Inflammatory macrophage (primary cell): ENCODE measurements at regions not wholly inside any gene's neighbourhood (a gene's known extent, or its start where the extent isn't known, plus 50 kb on each side); places are given as distances from the start of the nearest gene placed in this dataset.
"Not testable (repeated sequence)": the region's sequence is repeated elsewhere in the genome, so short reads cannot be mapped to it uniquely, and the experiment has no call there.

Source experiments
- DNase-seq, 2 donors: peaks; one replicate each; pipeline ENCODE4 v3.0.0-alpha.2; 2020 to 2022

GRCh38 chr6:169378620-169379381 lies 125.2 kb upstream of the THBS2 start:
- no peak for DNase-seq

DNA sequence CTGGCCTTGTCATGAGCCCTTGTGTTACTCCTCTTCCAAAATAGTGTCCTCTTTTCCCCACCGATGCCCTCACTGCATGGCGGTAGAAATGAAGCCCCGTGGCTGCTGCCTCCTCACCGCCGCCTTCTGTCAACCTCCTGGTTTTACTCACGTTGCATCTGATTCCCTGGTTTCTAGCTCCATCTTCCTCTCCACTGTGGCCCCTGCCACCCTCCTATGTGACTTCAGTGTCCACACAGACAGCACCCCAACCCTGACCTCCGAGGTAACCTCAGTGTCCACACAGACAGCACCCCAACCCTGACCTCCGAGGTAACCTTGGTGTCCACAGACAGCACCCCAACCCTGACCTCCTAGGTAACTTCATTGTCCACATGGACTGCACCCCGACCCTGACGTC lies 122.8 kb upstream of the THBS2 start:
- DNase-seq, result no peak

DNA sequence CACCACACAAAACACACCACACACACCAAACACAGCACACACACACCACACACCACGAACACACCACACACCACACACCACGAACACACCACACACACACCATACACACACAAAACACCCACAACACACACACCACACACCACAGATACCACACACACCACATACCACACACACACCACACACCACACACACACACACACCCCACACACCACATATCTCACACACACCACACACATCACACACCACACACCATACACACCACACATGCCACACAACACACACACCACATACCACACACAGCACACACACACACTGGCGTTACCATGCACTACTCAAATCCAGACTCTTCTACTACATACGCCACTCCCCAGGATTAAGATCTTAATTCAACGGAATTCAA lies 118.9 kb upstream of the THBS2 start:
- DNase-seq, result no peak

GRCh38 chr6:169371344-169372127 lies 117.9 kb upstream of the THBS2 start:
- DNase-seq, result no peak

DNA sequence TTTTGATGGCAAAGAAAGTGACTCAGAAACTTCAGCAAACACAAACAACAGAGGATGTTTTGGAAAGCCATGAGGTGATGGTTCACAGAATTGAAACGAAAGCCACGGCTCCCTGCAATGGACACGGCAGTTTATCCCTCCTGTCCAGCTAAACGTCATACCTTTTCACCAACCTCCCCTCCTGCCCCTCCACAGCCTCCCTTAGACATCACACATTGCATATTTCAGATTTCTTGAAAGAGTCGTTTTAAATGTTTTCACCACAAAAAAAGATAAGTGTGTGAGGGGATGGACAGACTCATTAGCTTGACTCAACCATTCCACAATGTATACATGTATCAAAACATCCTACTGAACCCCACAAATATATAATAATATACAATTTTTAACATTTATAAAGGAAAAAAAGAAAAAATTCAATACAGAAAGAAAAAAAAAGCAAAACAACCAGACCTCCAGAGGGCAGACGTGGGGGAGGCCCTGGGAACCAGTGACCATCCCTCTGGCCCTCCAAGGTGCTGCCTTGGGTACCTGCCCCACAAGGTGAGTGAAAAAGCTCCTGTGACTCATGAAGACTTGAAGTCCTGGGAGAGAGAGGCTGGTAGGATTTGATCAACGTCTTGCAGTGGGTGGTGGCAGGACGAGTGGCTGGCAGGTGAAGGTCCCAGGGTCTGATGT lies 117.2 kb upstream of the THBS2 start:
- no peak for DNase-seq

GRCh38 chr6:169370054-169370453 lies 116.4 kb upstream of the THBS2 start:
- DNase-seq, result no peak

DNA sequence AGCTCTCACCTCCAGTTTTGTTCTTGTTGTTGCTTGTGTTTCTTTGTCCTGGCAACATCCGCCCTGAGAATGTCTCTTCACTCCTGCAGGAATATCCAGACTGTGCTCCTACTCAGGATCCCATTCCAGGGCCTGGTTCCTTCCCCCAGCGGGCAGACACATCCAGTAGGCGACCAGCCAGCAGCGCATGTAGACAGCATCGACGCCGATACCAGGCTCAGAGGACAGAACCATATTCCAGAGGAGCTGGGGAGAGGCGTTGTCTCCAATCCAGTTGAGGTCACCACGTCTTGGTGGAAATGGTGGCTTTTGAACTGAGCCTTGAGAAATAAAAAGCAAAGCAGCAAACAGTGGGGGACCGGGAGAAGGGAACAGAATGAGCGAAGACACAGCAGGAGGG lies 114.6 kb upstream of the THBS2 start:
- DNase-seq, result no peak

GRCh38 chr6:169367507-169367906 lies 113.9 kb upstream of the THBS2 start:
- no peak for DNase-seq

GRCh38 chr6:169366258-169366901 lies 112.7 kb upstream of the THBS2 start:
- DNase-seq, result no peak

- DNase-seq, result no peak
Observed at GRCh38 chr6:169365567-169366257, 112.1 kb upstream of the THBS2 start.

DNA sequence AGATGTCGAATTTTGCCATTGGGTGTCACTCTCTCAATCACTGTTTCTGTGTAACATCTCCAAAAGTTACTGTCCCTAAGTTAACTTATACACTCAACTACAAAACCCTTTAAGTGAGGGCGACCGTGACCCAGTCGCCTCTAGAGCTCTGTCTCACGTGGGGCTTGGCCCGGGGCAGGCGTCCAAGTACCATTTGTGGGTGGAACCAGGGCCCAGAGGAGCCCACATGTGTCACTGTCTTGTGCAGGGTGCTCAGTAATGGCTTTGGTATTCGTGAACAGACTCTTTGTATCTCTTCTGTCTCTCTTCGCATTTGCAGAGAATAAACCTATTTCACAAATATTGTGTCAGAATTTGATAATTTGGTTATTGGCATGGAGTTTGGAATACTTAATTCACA lies 109.9 kb upstream of the THBS2 start:
- no peak for DNase-seq

- no peak for DNase-seq
Observed at GRCh38 chr6:169362501-169363121, 109.0 kb upstream of the THBS2 start.

DNA sequence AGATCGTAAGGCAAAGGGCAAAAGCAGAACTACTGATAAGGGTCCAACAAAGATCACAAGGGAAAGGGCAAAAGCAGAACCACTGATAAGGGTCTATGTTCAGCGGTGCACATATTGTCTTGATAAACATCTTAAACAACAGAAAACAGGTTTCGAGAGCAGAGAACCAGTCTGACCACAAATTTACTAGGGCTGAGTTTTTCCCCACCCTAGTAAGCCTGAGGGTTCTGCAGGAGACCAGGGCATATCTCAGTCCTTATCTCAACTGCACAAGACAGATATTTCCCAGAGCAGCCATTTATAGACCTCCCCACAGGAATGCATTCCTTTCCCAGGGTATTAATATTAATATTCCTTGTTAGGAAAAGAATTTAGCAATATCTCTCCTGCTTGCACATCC lies 101.4 kb upstream of the THBS2 start:
- not testable (repeated sequence) for DNase-seq

- DNase-seq, result peak in 1 of 2 donors; percentile 22
Observed at GRCh38 chr6:169345146-169345545, 91.5 kb upstream of the THBS2 start.

GRCh38 chr6:169344750-169345065 lies 91.1 kb upstream of the THBS2 start:
- DNase-seq, result no peak

DNA sequence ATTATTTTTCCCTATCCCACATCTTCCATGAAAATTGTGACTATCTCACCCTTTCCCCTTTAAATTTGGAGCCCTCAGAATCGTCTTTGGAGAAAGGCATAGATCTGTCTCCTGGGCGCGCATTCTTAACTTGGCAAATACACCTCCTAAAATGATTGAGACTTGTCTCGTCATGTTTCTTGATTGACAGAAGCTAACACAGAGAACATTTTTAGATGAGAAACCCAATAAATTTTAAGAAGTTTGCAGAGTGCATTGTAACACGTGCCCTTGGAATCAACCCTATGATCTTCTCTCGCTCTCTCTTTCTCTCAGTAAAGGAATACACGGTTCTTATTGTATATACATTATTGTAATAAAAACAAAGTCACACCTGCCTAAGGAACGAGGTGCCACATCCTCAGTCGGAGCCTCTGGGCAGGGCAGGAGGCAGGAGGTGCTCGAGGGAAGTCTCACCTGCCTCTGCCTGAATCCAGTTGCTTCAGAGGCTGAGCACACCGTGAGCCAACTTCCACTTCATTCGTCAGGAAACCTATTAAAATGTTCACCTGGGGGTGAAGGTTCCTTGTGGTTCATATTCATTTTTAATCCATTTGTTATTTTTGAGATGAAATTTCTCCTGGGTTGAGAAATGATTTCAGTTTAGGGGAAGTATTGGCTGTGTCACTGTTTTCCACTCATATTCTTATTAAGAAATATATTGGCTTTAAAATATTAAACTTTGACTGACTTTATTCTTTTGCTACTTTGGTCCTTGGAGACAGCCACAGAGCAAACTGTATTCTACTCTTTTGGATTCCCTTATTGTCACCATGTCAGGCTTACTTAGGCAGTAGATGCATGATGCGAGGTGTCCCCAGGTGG lies 90.5 kb upstream of the THBS2 start:
- DNase-seq, result no peak

DNA sequence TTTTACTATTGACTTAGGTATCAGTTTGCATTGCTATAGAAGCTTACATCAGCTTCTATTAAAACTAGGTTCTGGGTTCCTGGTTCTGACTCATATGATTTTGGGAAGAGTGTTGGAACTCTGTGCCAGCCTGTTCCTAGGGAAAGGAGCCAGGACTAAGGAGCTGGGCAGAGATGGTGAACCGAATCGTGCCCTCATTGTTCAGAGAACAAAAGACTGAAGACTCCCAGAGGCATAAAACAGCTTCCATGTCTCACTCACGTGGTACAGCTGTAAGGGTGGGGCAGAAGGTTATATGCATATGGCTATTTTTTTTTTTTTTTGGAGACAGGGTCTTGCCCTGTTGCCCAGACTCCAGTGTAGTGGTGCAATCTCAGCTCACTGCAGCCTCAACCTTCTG lies 89.1 kb upstream of the THBS2 start:
- no peak for DNase-seq

GRCh38 chr6:169341706-169342105 lies 88.1 kb upstream of the THBS2 start:
- no peak for DNase-seq

GRCh38 chr6:169341065-169341464 lies 87.4 kb upstream of the THBS2 start:
- no peak for DNase-seq

DNA sequence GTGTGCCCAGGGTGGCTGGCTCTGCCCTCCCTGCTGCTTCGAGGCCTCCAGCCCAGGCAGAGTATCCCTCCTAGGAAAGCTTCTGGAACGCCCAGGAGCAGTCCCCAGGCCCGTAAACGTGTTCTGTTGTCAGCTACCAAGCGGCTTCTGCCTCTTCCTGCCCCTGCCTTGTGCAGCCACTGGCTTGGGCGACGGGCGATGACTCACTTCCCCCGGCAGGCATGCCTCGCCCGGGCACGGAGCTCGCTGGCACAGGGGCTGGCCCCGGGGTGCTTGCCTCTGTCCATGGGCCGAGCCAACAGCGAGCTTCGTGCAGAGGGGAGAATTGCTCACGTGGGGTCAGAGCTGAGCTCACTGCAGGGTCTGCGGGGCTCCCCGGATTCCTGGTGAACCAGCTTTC lies 86.7 kb upstream of the THBS2 start:
- no peak for DNase-seq

DNA sequence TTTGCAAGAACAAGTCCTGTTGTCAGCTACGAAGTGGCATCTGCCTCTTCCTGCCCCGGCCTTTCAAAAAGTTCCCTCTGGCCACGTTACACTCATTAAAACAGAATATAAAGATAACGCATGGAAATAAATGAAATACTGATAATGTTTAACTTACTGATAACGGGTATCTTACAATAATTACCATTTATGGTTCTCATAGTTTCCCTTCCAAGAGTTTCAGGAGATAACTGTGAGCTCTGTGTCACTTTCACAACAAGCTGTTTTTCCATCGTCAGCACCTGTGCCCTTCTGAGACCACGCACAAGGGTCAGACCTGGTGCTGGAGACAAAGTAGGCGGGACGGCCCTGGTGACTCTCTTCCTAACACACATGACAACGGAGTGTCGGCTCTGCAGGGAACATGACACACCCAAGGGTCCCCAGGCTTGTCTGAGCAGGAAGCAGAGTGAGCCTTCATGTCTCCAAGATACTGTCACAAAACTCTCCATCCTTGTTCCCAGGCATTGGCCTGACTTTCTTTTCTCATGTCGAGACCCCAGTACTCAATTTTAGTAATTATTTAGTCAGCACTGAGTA lies 86.2 kb upstream of the THBS2 start:
- DNase-seq, result no peak
